Omental fat pad (tissue), 3 donors: ENCODE measurements at regions not wholly inside any gene's neighbourhood (a gene's known extent, or its start where the extent isn't known, plus 50 kb on each side); places are given as distances from the start of the nearest gene placed in this dataset.

Experiments
- ATAC-seq: fragments of 150-250 bp; one replicate; pipeline ENCODE4 v1.9.1; 2016; ENCODE audit warnings: mild to moderate bottlenecking, moderate library complexity; ENCODE audit not compliant: low FRiP score
- DNase-seq: peaks from one replicate; pipeline ENCODE4 v3.0.0-alpha.2; 2019; ENCODE audit warnings: low spot score
- TF ChIP-seq, protein P1 (sequence below), 3 donors: fragments of 450-650 bp; IDR thresholded peaks; one replicate each; pipeline ENCODE4 v1.5.1; 2016 to 2017; ENCODE audit warnings: antibody characterized with exemption in 3 of 3, mild to moderate bottlenecking in 3 of 3, moderate library complexity in 2 of 3

DNA sequence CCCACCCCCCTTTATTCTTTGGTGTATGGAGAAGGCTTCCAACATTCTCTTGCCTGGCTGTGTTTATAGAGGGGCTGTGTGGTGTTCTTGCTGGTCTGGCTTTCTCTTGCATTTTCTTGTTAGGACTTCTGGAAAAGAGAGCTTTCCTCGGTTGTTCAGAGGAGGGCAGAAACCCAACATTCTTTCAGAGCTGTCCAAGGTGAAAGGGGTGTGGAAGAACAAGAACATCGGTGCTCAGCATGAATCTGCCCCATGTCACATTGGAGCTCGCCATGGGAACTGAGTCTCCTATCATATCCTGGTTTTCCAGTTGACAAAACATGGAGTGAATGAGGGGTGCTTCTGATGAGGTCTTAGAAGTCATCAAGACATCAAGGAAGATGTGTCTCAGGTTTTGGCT lies 281.8 kb downstream of the RNF144B start:
- ATAC-seq (no peak), DNase-seq (no peak)
- TF ChIP-seq, protein P1, sequence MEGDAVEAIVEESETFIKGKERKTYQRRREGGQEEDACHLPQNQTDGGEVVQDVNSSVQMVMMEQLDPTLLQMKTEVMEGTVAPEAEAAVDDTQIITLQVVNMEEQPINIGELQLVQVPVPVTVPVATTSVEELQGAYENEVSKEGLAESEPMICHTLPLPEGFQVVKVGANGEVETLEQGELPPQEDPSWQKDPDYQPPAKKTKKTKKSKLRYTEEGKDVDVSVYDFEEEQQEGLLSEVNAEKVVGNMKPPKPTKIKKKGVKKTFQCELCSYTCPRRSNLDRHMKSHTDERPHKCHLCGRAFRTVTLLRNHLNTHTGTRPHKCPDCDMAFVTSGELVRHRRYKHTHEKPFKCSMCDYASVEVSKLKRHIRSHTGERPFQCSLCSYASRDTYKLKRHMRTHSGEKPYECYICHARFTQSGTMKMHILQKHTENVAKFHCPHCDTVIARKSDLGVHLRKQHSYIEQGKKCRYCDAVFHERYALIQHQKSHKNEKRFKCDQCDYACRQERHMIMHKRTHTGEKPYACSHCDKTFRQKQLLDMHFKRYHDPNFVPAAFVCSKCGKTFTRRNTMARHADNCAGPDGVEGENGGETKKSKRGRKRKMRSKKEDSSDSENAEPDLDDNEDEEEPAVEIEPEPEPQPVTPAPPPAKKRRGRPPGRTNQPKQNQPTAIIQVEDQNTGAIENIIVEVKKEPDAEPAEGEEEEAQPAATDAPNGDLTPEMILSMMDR (IDR thresholded peaks at IDR 0.05), result no peak

DNA sequence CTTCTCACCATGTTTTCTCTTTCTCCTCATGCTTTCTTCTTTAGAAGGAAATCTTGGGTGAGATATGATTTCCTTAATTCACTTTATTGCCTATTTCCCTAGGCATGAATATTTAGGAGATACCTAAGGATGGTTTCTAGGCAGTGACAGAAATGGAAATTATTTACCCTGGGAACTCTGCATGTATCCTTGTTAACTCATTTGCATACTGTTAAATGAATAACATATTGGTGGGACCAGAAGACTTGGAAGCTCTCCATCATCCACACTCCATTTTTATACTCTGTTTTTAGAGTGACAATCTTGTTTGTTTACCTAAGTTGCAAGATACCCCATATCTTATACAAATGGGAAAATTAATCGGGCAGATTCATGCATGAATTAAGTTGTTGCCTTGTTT lies 285.7 kb downstream of the RNF144B start:
- DNase-seq (no peak), ATAC-seq (no peak)
- TF ChIP-seq, protein P1 (IDR thresholded peaks at IDR 0.05), result no peak

DNA sequence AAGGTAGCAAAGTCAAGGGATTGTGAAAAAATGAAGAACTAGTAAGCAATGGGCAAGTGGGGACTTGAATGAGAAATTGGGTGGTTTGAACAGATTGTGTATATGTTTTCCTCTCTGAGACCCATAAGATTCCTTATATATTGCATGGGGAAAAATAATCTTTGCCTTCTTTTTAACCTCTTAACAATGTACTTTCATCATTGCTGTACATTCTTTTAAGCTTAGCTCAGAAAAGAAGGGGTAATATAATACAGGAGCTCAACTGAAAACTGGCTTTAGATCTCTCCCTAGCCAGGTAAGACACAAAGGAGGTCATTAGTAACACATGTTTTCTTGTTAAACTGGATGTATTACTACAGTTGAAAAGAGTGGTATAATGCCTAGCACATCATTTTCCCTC lies 287.2 kb downstream of the RNF144B start:
- ATAC-seq (no peak), DNase-seq (no peak)
- TF ChIP-seq, protein P1 (IDR thresholded peaks at IDR 0.05), result no peak

DNA sequence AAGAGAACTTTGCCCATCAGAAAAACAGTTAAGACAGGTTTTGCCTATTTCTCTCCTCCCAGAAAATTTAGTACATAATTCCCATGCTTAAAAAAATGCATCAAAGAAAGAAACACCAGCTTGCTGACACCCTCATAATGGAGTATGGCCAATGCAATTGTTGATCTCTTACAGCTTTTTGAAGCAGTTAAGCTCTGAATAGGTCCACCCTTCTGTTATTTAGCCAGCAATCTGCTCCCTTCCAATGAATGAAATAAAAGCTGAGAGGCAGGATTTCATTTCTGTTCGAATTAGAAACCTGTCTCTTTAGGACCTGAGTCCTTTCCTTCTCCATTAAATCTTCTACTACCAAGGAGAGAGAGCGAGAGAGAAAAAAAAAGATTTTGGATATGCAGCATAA lies 288.7 kb downstream of the RNF144B start:
- TF ChIP-seq, protein P1 (IDR thresholded peaks at IDR 0.05), result no peak
- no peak for DNase-seq
- ATAC-seq, result no peak

DNA sequence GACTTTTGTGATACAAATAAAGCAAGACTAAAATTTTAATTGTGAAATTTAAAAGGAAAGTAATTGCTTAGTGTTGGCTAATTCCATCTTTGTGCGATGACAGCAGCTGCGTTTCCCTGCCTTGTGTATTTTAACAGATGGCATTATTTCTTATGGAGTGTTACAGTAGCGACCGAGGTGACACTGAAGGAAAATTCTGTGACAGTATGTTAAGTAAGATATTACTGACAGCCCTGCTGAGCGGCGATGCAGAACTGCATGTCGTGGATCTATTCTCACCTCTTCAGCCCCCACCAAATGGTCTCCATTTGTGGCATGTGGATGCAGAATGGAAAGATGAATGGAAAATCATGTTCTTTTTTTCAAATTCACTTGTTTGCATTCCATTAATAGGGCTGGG lies 289.4 kb downstream of the RNF144B start:
- TF ChIP-seq, protein P1 (IDR thresholded peaks at IDR 0.05), result no peak
- ATAC-seq (no peak), DNase-seq (no peak)

DNA sequence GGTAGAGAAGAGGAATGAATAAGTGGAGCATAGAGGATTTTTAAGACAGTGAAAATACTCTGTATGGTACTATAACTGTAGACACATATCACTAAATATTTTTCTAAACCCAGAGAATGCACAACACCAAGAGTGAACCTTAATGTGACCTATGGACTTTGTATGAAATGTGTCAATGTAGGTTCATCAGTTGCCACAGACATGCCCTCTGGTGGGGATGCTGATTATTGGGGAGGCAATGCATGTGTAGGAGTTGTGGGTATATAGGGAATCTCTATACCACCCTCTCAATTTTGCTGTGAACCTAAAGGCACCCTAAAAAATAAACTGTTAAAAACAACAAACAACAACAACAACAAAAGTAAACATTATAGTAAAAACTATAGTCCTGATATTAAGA lies 293.7 kb downstream of the RNF144B start:
- DNase-seq (no peak), ATAC-seq (no peak)
- TF ChIP-seq, protein P1 (IDR thresholded peaks at IDR 0.05), result no peak

DNA sequence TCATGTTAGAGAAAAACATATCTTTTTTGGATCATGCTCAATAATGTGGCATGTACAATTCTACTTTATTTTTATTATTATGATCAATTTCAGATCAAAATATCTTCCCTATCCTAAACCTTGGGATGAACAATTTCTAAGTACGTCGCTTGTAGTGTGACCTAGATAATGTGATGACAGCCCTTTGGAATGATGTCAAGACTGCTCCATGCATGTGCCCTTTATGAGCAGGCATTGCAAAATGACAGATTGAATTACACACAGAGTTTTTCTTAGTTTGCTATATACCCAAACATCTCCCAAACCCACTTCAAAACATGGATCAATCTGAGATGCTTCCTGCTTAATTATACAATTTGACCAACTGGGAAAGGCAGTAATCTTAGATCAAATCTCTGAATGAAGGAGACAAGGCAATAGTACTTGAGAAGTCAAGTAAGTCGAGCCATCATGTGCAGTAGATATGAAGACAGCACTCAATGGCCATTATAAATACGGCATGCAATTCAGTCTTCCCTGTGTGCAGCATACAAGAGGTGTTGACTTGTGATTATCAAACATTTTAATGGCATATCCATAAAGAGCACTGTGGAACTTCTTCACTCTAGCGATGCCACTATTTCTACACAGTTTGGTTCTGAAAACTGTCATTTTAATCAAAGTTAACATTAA lies 294.8 kb downstream of the RNF144B start:
- DNase-seq, result no peak
- no peak for ATAC-seq
- TF ChIP-seq, protein P1 (IDR thresholded peaks at IDR 0.05), result no peak
